HEK293 (cell line): ENCODE measurements at regions not wholly inside any gene's neighbourhood (a gene's known extent, or its start where the extent isn't known, plus 50 kb on each side); places are given as distances from the start of the nearest gene placed in this dataset.

Experiments used
- CTCF ChIP-seq: fragments of 450-650 bp; formaldehyde crosslinking; IDR thresholded peaks from 2 replicates; pipeline ENCODE4 v1.5.1; 2016; ENCODE audit warnings: missing biosample characterization, missing genetic modification characterization
- TRIM28 ChIP-seq: IDR thresholded peaks from 2 replicates; pipeline ENCODE4 v1.6.1; 2011; ENCODE audit warnings: low read length, control low read depth, borderline replicate concordance
- ZNF580 ChIP-seq: fragments of 450-650 bp; formaldehyde crosslinking; IDR thresholded peaks from 2 replicates; pipeline ENCODE4 v1.5.1; 2016; ENCODE audit warnings: missing biosample characterization, missing genetic modification characterization
- ZNF704 ChIP-seq: fragments of 450-650 bp; formaldehyde crosslinking; IDR thresholded peaks from 2 replicates; pipeline ENCODE4 v1.5.1; 2016; ENCODE audit warnings: missing biosample characterization, missing genetic modification characterization

- no peak for TF ChIP-seq CTCF
- TF ChIP-seq TRIM28: no peak
- TF ChIP-seq ZNF704 (tag by site-specific recombination): no peak
- no peak for TF ChIP-seq ZNF580 (tag by site-specific recombination)
Measured at GRCh38 chr2:215716956-215717355, 281.1 kb upstream of the FN1 start.
